ENCODE measurements at regions not wholly inside any gene's neighbourhood (a gene's known extent, or its start where the extent isn't known, plus 50 kb on each side); places are given as distances from the start of the nearest gene placed in this dataset.

DNA sequence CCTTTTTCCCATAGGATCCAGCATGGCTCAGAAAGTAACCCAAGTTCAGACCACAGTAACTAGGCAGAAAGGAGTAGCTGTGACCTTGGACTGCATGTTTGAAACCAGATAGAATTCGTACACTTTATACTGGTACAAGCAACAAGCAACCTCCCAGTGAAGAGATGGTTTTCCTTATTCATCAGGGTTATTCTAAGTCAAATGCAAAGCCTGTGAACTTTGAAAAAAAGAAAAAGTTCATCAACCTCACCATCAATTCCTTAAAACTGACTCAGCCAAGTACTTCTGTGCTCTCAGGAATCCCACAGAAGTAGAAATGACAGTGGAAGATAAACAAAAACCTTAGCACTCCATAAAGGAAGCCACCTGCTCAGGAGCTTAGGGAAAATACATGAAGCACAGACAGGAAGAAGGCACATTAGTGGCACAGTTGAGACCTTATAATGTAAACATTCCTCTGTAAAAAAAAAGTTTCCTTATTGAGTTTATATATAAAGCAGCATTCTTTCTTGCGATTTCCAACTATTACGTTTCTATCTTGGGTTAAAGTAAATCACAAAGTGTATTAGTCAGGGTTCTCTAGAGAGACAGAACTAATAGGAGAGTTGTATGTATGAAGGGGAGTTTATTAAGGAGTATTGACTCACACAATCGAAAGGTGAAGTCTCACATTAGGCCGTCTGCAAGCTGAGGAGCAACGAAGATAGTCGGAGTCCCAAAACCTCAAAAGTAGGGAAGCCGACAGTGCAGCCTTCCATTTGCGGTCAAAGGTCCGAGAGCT lies 398.4 kb downstream of the DAD1 start:
- TF ChIP-seq POLR2A (IDR thresholded peaks at IDR 0.05) (no peak), POLR2AphosphoS5 (IDR thresholded peaks at IDR 0.05) (no peak)
- TF ChIP-seq, protein P1, sequence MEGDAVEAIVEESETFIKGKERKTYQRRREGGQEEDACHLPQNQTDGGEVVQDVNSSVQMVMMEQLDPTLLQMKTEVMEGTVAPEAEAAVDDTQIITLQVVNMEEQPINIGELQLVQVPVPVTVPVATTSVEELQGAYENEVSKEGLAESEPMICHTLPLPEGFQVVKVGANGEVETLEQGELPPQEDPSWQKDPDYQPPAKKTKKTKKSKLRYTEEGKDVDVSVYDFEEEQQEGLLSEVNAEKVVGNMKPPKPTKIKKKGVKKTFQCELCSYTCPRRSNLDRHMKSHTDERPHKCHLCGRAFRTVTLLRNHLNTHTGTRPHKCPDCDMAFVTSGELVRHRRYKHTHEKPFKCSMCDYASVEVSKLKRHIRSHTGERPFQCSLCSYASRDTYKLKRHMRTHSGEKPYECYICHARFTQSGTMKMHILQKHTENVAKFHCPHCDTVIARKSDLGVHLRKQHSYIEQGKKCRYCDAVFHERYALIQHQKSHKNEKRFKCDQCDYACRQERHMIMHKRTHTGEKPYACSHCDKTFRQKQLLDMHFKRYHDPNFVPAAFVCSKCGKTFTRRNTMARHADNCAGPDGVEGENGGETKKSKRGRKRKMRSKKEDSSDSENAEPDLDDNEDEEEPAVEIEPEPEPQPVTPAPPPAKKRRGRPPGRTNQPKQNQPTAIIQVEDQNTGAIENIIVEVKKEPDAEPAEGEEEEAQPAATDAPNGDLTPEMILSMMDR (IDR thresholded peaks at IDR 0.05) = no peak
